ENCODE measurements at regions not wholly inside any gene's neighbourhood (a gene's known extent, or its start where the extent isn't known, plus 50 kb on each side); places are given as distances from the start of the nearest gene placed in this dataset.
"Not testable (repeated sequence)": the region's sequence is repeated elsewhere in the genome, so short reads cannot be mapped to it uniquely, and the experiment has no call there.

DNA sequence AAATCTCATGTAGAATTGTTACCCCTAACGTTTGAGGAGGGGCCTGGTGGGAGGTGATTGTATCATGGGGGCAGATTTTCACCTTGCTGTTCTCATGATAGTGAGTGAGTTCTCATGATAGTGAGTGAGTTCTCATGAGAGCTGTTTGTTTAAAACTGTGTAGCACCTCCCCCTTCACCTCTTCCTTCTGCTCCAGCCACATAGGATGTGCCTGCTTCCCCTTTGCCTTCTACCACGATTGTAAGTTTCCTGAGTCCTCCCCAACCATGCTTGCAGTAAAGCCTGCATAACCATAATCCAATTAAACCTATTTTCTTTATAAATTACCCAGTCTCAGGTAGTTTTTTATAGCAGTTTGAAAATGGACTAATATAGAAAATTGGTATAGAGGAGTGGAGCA lies 1783.7 kb upstream of the CDH9 start:
- DNase-seq (ENCODE audit: low read depth in 2 of 2) = no peak

DNA sequence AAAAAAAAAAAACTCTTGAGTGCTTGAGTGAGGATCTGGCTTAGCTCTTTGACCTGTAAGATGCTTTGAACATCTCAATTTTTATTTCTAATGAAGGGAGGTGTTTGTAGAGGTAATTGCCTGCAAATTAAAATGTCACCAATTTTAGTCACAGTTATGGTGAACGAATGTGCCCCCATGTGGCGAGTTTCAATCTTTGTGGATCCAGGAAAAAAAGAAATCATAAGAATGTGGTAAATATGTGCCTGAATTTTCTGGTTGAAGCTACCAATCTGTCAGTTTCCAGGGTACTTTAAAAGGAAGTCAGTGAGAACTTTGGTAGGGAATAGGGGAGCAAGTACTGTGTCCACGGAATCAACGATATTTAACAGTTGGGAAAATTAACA lies 1772.4 kb upstream of the CDH9 start:
- no peak for DNase-seq (ENCODE audit: low read depth in 2 of 2)

DNA sequence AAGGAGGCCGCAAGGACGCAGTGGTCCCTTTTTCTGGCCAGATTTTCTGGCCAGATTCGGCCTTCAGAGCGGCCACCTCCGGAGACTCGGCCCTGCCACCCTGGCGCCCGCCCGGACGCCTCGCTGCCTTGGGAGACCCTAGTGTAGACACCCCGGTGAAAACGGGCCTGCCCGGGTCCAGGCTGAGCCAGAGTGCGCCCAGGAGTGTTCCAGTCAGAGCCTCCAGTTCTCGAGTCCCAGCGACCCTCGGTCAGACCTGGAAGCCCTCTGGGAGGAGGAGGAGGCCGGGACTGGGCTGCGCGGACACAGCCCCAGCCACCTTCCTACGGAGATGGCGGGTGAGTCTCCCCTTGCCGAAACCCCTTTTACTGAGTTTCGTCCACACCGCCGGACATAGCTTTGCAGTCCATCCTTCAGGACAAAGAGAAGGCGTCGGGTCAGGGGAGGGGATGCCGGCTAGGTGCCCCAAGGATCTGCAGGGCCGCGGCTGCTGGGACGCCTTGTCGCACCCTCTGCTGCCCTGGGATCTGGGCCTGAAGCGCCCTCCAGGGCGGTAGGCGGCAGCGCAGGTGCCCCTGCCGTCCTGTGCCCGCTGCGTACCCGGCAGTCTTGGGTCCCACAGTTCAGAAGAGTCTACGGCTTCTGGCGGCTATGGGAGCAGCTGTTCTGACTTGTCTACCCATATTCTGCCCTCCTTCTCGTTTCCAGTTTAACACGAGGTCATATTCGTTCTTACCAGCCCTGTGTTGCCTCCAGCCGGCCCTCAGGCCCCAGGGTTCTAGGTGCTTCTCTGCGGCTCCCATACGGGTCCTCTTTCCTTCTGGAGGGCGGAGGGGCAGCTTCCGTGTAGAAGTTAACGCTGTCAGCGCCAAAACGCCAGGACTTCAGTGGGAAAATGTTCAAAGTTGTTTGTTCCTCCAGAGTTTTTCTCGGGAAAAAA lies 1771.7 kb upstream of the CDH9 start:
- DNase-seq (ENCODE audit: low read depth in 2 of 2) = no peak

DNA sequence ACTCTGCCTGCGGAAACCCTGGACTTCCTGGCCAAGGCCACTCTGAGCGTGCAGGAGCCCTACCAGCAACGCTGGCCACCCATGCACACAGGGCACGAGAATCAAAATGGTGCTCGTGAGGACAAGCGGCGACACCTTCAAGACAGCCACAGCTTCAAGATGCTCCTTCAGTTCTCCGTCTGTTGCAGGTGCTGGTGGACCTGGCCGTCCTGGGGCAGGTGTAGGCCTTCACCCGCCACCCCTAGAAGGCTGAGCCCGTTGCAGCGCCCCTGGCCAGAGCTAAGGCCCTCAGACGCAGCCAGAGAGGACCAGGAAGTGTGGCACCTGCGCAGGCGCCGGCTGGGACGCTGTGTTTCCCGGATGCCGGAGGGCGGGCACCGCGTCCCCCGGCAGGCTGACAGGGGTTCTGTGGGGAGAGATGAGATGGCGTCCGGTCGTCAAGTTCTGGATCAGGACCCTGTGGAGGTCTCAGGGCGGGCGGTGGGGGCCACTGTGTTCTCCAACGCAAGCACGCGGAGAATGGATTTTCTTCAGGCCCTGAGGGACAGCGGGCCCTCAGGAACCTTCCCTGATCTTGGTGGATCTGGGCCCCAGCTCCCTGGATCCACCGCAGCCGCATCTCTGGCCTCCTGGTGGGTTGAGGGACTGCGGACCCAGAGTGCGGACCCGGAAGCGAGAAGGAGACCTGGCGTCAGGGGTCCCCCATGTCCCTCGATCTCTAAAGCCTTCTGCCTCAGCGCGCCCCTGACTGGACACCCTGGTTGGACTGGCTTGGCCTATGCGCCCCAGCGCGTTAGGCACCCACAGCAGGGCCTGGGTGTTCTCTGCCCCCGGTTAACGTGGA lies 1770.8 kb upstream of the CDH9 start:
- no peak for DNase-seq (ENCODE audit: low read depth in 2 of 2)

DNA sequence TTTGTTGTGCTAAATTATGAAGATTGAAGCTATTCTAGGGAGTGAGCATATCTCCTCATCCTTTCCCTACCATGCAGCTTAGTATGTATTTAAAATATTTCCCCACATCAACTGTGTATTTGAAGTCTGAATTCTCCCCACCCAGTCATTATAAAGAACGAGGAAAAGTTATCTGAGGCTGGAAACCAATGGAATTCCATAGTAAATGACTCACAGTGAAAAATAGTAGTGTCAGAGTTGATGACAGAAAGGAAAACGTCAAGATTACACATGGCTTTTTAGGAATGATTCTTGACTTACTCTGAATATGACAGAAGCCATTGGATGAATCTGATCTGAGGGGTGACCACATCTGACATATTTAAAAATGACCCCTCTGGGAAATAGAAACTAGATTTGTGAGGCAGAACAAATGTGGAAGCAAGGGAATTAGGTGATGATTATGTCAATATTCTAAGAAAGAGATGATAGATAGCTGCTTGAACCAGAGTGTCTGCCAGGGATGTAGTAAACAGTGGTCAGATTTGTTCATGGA lies 1768.9 kb upstream of the CDH9 start:
- DNase-seq (ENCODE audit: low read depth in 2 of 2) = no peak

DNA sequence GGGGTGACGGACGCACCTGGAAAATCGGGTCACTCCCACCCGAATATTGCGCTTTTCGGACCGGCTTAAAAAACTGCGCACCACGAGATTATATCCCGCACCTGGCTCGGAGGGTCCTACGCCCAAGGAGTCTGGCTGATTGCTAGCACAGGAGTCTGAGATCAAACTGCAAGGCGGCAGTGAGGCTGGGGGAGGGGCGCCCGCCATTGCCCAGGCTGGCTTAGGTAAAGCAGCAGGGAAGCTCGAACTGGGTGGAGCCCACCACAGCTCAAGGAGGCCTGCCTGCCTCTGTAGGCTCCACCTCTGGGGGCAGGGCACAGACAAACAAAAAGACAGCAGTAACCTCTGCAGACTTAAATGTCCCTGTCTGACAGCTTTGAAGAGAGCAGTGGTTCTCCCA lies 1760.6 kb upstream of the CDH9 start:
- DNase-seq (ENCODE audit: low read depth in 2 of 2) = not testable (repeated sequence)

DNA sequence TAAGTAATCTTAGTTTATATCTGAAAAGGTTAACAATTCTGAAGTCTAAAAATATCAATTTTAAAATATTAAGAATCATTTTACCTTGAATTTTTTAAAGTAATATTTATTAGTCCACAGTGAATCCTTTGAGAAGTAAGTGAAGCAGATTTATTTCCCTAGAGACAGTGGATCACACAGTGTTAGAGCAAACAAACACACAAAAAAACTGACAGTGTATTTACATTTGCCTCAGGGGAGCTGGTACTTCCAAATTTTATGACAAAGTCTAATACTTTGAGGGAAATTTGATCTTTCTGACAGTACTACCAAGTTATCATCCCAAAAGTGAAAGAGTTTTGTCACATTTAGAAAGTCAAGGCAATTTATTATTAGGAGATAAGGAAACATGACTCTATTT lies 1750.6 kb upstream of the CDH9 start:
- no peak for DNase-seq (ENCODE audit: low read depth in 2 of 2)

DNA sequence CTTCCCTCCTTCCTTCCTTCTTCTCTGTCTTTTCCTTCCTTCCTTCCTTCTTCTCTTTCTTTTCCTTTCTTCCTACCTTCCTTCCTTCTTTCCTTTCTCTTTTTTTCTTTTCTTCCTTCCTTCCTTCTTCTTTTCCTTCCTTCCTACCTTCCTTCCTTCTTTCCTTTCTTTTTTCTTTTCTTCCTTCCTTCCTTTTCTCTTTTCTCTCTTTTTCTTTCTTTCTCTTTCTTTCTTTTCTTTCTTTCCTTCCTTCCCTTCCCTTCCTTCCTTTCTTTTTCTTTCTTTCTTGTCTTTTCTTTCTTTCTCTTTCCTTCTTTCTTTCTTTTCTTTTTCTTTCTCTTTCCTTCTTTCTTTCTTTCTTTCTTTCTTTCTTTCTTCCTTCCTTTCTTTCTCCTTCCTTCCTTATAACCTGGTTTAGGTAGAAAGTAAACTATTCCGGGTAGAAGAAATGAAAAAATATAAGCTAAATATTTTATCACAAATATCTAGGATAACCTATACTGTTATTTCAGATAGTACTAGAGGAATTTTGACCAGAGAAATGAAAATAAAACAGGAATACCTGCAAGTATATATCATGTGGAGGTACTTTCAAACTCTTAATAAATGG lies 1741.8 kb upstream of the CDH9 start:
- DNase-seq (ENCODE audit: low read depth in 2 of 2) = no peak

DNA sequence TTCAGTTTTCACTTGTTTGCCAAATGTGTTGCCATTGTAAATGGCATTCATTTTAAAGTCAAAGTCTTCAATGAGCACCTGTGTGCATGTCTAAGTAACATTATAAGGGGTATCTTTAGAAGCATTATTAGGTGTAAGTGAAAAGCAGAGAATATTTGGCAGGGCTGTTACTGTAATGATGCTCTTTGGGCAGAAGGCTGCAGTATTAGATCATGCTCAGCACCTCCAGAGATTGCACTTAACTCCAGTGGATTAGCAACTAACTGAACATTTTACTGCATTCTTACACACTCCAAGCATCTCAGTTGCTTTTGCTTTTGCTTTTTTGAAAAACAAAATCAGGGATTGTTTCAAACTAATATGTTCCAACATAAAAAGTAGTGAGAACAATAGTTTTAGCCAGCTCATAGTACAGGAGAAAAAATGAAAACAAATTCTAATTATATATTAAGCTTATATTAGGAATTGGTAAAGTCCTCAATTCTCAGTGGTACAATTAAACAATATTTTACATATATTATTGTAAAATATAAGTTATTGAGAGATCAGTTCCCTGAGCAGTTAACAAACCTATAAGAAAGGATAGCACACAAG lies 1740.9 kb upstream of the CDH9 start:
- no peak for DNase-seq (ENCODE audit: low read depth in 2 of 2)

DNA sequence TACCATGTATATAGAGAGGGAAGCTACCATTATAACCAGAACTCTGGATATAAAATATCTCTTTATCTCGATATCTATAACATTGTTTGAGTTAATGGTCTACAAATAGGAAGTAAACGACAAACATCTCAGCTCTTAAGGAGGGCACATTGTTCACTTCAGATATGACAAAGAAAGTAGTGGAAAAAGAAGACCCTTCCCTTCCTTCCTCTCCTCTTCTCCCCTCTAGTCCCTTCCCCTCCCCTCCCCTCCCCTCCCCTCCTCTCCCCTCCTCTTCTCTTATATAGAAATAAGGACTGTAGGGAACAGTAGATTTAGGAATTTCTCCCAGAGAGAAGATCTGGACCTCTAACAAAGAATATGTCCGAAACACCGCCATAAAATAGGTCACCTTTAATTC lies 1731.9 kb upstream of the CDH9 start:
- no peak for DNase-seq (ENCODE audit: low read depth in 2 of 2)

DNA sequence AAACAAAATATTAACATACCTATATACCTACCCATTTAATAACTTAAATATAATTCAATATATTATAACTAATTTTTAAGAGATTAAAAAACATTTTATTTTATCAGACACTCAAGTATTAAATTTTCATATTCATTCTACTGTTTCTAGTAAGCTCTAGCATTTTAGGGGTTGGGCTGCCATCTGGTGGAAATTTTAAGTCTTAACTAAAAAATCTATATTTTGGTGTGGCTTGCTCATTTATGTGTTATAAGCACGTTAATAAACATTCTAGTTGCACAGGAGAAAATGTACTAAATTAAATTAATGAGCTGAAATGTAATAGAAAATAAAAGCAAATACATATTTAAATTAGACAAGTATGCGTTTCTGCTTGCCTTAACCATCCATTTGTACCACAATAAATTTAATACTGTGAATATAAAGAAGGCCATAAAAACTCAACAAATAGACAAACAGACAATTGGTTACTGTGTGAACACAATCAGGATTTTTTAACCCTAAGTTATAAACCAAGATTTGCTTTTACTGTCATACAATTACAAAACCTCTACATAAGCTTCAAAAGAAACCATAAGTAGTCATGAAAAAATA lies 1728.3 kb upstream of the CDH9 start:
- peak; percentile 2 to 52 for DNase-seq (ENCODE audit: low read depth in 2 of 2)

DNA sequence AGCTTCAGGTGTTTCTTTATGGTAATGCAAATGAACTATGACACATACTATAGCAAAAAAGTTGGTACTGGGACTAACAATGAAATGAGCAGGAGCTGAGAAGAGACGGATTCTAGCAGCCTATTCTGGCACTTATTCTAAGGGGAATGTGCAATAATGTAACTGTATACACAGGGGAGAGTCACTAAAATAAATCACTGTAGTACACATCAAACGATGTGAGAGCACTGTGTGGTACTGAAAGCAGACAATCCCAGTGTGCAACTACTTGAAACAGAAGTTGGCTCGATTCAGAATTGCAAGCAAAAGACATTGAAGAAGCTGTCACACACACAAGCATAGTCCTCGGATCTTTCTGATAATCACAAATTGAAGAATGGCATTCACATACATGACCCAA lies 1713.0 kb upstream of the CDH9 start:
- DNase-seq (ENCODE audit: low read depth in 2 of 2) = no peak

DNA sequence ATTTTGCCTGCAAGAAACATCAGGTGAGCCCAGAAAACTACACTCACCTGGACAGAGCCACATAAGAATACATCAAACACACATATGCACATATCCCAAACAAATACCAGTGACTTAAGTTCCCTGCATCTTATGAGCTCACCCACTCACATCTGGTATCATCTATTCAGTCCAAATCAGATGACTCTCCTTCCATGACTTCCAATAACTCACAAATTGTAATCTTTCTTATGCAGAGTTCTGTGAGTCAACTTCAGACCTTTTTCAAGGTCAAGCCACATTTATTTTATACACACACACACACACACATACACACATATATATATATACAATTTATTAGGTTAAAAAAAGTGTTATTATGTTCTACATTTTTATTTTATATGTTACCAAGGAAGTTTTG lies 1711.9 kb upstream of the CDH9 start:
- no peak for DNase-seq (ENCODE audit: low read depth in 2 of 2)

DNA sequence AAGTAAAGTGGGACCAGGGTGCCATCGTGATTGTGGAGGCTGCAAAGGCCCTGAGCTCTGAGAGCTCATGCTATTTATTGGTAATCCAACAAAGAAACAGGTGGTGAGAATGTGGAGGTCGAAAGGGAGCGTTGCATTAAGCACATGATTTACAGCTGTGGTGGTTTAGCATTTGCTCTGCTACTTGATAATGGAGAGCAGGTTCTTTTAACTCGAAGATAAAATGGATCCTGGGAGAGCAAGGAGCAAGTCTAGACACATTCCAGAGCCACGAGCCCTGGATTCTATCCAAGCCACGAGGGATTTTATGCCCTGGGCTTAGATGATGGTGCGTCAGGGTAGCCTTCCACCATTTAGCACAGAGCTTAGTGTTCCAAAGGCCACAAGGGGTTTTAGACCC lies 1710.1 kb upstream of the CDH9 start:
- no peak for DNase-seq (ENCODE audit: low read depth in 2 of 2)

DNA sequence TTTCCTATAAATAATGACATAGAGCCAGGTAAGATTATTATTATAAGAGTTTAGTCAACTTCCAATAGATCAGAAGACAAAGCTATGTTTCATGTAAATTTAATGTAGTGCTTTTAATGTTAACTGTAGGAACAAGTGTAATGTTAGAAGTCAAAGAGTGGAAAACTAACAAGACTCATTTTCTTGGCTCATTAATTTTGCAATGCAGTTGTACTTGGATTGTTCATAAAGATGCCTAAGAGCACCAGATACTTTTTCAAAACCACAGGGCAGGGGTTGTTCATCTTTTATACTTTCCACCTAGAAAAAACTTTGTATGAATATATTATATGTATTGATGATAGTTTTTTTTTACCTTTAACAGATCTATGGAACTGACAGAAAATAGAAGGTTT lies 1705.3 kb upstream of the CDH9 start:
- DNase-seq (ENCODE audit: low read depth in 2 of 2) = no peak

DNA sequence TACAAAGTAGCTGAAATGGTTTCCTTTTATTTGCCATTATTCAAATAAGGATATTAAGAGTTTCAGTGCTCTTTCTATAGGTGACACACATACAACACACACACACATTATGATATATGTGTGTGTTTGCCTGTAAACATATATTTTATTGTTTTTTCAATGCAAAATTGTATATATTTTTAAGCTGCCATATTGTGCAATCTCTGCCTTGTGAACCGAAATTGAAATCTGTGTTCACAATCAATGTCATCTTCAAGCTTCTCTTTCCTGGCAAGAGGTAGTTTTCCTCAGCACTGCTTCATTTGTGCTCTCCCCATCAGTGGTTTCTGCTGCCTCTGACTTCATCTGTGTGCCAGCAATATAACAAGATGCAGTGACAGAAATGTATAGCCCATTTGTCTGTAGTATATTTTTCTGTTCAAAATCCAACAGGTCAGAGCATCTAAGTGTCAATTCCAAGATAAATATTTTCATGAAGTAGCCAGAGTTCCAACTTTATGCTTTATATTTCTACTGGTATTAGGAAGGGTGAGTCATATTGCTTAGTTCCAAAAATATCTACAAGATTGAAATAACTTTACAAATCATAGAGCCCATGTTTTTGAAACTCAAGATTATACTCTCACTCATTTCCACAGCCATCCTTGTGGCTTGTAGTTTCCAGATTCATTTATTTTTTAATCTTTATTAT lies 1704.8 kb upstream of the CDH9 start:
- DNase-seq (ENCODE audit: low read depth in 2 of 2) = no peak

DNA sequence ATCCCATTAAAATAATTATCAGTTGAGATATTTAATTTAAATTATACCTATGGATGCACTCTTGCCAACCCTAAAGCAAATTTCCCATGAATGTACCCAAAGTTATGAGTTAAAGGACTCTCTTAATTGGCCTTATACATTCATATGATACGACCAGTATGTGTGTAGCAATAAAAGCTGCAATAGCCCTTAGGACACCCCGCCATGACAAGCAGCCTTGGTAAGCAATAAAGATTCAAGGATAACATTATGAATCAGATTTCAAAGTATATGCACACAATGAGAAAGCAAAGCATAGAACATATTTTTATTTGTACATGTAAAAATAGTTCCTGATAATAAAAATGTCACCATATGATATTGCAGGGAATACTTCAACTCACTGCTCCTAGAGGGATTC lies 1699.3 kb upstream of the CDH9 start:
- no peak for DNase-seq (ENCODE audit: low read depth in 2 of 2)

DNA sequence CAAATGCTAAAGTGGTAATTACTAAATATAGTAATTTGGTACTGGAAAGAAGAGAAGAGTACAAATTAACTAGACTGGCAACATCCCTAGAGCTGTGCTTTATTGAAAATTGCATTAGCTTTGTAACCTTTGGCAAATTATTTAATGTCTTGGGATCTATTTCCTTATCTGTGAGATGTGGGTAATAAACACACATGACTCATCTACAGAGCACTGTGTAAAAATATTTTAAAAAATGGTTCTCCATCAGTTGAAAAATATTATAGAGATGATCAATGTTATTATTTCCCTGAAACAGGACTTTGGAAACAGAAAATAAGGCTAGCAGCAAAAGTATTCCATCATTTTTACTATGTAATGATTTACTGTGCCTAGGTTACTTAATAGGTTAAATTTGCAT lies 1698.8 kb upstream of the CDH9 start:
- DNase-seq (ENCODE audit: low read depth in 2 of 2) = no peak

DNA sequence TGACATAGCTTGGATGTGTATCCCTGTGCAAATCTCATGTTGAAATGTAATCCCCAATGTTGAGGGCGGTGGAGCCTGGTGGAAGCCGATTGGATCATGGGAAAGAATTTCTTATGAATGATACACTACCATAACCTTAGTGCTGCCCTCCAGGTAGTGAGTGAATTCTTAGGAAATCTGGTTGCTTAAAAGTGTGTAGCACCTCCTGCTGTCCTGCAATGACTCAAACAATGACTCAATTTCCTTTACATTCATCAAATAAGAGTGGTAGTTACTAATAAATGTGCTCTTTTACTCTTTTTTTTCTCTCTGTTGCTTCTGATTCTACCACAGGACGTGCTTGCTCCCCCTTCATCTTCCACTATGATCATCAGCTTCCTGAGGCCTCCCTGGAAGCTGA lies 1696.0 kb upstream of the CDH9 start:
- no peak for DNase-seq (ENCODE audit: low read depth in 2 of 2)

DNA sequence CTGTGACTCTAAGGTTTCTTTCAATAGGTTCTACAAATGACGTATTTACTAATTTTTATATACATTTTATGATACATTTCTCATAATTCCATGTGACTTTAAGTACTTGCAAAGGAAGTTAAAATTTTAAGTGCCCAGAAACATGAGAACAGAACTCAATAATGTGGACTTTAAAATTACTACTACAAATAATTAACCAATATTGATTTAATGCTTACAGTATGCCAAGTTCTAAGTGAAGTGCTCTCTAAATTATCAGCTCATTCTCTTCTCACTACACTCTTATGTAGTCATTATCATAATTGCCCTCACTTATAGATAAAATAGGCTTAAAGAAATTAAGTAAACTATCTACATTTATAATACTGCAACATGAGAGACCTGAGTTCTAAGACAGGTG lies 1690.7 kb upstream of the CDH9 start:
- DNase-seq (ENCODE audit: low read depth in 2 of 2) = no peak

DNA sequence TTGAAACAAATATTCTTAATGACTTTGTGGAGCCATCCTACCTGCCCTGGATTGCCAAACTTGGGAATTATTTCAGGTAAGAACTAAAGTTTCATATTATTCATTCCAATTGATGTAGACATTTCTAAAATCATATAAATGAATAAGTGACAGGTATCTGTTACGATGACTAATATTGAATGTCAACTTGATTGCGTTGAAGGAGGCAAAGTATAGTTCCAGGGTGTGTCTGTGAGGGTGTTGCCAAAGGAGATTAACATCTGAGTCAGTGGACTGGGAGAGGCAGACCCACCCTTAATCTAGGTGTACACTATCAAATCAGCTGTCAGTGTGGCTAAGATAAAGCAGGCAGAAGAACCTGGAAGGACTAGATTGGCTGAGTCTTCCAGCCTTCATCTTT lies 1688.4 kb upstream of the CDH9 start:
- no peak for DNase-seq (ENCODE audit: low read depth in 2 of 2)
